ENCODE measurements at regions not wholly inside any gene's neighbourhood (a gene's known extent, or its start where the extent isn't known, plus 50 kb on each side); places are given as distances from the start of the nearest gene placed in this dataset.

DNA sequence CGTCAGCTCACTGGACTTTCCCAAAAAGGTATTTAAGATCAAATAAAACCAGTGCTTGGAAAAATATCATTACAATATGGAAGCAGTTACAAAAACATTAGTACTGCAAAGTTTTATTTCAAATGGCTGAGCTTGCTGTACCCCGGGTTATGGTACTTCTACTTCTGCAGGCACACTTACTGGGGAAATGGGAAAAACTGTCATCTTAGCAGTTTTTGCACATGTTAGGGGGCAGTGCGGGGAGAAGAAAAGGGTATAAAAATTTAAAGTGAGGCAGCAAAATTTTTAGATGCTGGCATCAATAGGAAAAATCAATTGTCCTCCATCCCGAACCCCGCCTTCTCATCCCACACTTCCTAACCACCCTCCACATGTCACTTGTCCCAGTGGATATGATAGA is 133.4 kb downstream of the ATG4C start:
- DNase-seq, result no peak
- Mint-ChIP-seq H3K27me3 (peaks cover 6% of the 10 kb centered on the region), H3K27ac (no peak overlapping the region), H3K4me3 (no peak overlapping the region), H3K4me1 (ENCODE audit: low read depth) (no peaks in the 10 kb centered on the region), H3K36me3 (no peaks in the 10 kb centered on the region), H3K9me3 (no peaks in the 10 kb centered on the region)
- intact Hi-C loops (cut with micrococcal nuclease), result no loop called here
- ChIA-PET POLR2A (no interaction called here), CTCF (no interaction called here)

DNA sequence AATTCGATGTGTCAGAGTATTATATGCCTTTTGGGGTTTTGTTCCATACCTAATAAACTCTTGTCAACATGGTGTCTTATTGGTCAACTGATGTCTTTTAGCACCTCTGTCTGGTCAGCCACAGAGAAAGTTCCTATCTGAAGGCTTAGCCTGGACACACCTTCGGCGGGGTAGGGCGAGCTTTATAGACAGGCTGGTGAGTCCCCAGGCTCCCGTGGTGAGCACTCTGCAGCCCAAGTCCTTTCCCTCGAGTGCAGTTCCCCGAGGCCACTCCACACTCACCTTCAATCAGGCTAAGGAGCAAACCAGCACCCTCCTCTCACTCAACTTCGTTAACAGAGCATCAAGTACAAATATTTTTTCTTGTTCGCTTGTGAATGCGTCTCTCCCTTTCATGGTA is 133.9 kb downstream of the ATG4C start:
- H3K36me3 Mint-ChIP-seq, result no peaks in the 10 kb centered on the region
- no peak overlapping the region for H3K4me3 Mint-ChIP-seq
- no peaks in the 10 kb centered on the region for H3K4me1 Mint-ChIP-seq (ENCODE audit: low read depth)
- DNase-seq, result no peak
- ChIA-PET POLR2A (no interaction called here), CTCF (no interaction called here)
- intact Hi-C loops (cut with micrococcal nuclease), result no loop called here
- H3K27ac Mint-ChIP-seq, result no peak overlapping the region
- H3K27me3 Mint-ChIP-seq, result peaks cover 7% of the 10 kb centered on the region
- peaks cover under 1% of the 10 kb centered on the region for H3K9me3 Mint-ChIP-seq

DNA sequence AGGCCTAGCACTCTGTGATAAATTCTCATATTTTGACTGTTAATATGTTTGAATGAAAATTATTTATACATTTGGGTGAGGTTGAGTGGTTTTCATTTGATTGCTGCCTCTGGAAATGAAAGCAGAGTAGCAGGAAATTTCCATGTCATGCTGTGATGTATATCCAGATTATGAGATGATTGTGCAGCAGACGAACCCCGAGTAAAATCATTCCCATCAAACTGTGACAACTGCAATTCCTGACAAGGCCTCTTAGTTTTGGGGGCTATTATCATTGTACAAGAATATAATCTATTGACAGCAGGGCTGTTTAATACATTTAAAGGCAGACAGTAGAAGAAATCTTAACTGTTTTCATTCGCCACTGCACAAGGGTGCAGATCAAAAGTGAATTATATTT is 134.8 kb downstream of the ATG4C start:
- POLR2A ChIA-PET, result no interaction called here
- H3K4me3 Mint-ChIP-seq, result no peak overlapping the region

DNA sequence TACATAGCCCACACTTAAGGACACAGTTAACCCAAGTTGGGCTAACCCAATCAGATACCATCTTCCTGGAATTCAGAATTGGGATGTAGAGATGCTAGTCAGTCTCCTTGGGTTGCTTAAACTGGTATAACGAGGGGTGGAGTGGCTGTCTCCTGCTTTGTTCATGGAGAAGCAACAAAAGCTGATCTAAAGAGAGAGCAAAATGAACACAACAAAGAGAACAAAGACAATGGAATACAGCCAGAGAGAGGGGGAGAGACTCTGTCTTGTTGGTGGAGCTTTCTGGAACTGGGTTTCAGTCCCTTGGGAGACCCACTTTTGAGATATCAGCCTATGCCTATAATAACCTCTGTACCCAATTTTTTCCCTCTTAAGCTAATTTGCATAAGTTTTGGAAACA is 138.1 kb downstream of the ATG4C start:
- Mint-ChIP-seq H3K27me3 (peaks cover 13% of the 10 kb centered on the region), H3K36me3 (no peaks in the 10 kb centered on the region), H3K9me3 (peaks cover 4% of the 10 kb centered on the region), H3K4me1 (ENCODE audit: low read depth) (no peaks in the 10 kb centered on the region), H3K4me3 (no peak overlapping the region), H3K27ac (no peak overlapping the region)
- POLR2A ChIA-PET, result no interaction called here
- no peak for DNase-seq
- intact Hi-C loops (cut with micrococcal nuclease), result no loop called here
- CTCF ChIA-PET, result no interaction called here

More for the DNA sequence above, 134.8 kb downstream of the ATG4C start:
- no peaks in the 10 kb centered on the region for H3K36me3 Mint-ChIP-seq
- peaks cover 11% of the 10 kb centered on the region for H3K27me3 Mint-ChIP-seq
- H3K4me1 Mint-ChIP-seq (ENCODE audit: low read depth), result no peaks in the 10 kb centered on the region
- H3K9me3 Mint-ChIP-seq, result peaks cover 4% of the 10 kb centered on the region
- DNase-seq, result no peak
- H3K27ac Mint-ChIP-seq, result no peak overlapping the region
- CTCF ChIA-PET, result no interaction called here
- intact Hi-C loops (cut with micrococcal nuclease), result no loop called here

DNA sequence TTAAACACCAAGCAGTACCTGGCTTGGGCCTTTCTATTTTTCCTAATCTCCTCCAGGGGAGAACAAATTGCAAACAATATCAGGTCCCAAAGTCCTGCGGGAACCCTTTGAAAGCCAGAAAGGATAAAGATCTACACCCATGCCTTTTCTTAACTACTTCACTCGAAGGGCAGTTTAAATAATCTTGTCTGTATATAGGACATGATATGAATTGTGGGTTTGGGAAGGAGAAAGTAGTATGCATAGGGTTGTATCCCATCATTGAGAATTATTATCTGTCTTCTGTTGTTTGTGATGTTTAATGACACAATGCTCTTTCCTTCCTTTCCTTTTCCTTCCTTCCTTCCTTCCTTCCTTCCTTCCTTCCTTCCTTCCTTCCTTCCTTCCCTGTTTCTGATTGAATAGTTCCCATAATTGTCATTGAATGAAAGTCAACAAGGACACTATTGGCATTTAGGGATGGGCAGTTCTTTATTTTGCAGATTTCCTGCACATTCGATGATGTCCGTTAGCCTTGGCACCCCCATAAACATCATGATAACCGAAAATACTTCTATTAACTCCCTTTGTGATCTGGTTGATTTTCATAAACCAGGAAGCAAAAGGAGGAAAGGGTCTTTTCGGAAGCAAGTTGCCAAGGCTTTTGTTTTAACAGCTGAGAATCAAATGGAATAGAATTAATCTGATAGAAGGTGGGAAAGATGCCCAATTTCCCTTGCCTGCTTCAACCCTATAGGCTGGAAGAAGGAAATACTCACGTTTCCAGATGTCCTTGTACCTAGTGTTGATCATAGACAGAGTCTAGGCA is 141.3 kb downstream of the ATG4C start:
- DNase-seq, result no peak
- Mint-ChIP-seq H3K9me3 (peaks cover 4% of the 10 kb centered on the region), H3K27ac (no peak overlapping the region), H3K27me3 (peaks cover 13% of the 10 kb centered on the region), H3K4me3 (no peak overlapping the region), H3K4me1 (ENCODE audit: low read depth) (no peaks in the 10 kb centered on the region), H3K36me3 (no peaks in the 10 kb centered on the region)
- intact Hi-C loops (cut with micrococcal nuclease), result no loop called here
- CTCF ChIA-PET, result no interaction called here
- POLR2A ChIA-PET, result no interaction called here

DNA sequence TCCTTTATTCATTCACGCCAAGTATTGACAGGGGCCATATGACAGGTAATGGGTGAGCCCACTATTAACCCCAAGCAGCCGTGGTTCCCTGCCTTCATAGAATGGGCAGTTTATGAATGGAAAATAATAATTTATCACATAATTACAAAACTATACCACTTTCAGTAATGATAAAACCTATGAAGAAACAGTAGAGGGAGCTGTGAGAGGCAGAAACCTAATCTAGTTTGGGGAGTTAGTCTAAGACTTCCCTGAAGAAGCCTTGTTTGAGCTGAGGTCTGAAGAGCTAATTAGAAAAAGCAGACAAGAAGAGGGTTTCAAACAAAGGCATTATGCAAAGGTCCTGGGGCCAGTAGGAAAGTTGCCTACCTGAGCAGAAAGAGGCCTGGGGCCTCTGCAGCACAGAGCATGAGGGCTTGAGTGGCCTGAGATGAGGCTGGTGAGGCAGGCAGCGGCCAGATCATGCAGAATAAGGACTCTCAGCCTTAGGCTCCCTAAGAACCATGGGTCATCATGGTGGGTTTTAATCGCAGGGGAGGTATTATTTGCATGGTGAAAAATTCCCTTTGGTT is 142.8 kb downstream of the ATG4C start:
- intact Hi-C loops (cut with micrococcal nuclease), result no loop called here
- no peak for DNase-seq
- ChIA-PET CTCF (interaction anchor here (0.9 kb wide), 1 partner anchor 85 kb away, joined by 3 read pairs; no protein-coding TSS in a partner anchor), POLR2A (no interaction called here)
- Mint-ChIP-seq H3K4me1 (ENCODE audit: low read depth) (no peaks in the 10 kb centered on the region), H3K4me3 (no peak overlapping the region), H3K27ac (no peak overlapping the region), H3K9me3 (peaks cover 4% of the 10 kb centered on the region), H3K27me3 (peaks cover 13% of the 10 kb centered on the region), H3K36me3 (no peaks in the 10 kb centered on the region)

DNA sequence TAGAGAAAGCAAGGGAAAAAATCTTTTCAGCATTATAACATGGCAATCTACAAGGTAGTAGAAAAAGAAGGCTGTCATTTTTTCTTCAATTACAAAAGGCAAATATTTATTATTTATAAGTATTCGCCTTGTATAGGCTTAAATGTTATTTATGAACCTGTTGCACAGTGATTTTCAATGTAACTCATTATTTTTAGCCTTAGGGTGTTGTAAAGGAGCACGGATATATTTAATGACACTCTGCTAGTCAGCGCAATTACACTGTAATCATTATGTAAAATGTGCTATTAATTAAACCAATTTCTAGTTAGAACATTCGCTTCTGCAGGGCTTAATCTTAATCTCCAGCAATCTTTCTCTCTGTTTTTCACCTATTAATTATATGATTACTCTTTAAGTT is 145.0 kb downstream of the ATG4C start:
- no peaks in the 10 kb centered on the region for H3K9me3 Mint-ChIP-seq
- no peaks in the 10 kb centered on the region for H3K4me1 Mint-ChIP-seq (ENCODE audit: low read depth)
- H3K27ac Mint-ChIP-seq, result no peak overlapping the region
- no peak overlapping the region for H3K4me3 Mint-ChIP-seq
- intact Hi-C loops (cut with micrococcal nuclease), result no loop called here
- DNase-seq, result no peak
- CTCF ChIA-PET, result no interaction called here
- H3K27me3 Mint-ChIP-seq, result peaks cover 7% of the 10 kb centered on the region
- H3K36me3 Mint-ChIP-seq, result no peaks in the 10 kb centered on the region
- POLR2A ChIA-PET, result no interaction called here

DNA sequence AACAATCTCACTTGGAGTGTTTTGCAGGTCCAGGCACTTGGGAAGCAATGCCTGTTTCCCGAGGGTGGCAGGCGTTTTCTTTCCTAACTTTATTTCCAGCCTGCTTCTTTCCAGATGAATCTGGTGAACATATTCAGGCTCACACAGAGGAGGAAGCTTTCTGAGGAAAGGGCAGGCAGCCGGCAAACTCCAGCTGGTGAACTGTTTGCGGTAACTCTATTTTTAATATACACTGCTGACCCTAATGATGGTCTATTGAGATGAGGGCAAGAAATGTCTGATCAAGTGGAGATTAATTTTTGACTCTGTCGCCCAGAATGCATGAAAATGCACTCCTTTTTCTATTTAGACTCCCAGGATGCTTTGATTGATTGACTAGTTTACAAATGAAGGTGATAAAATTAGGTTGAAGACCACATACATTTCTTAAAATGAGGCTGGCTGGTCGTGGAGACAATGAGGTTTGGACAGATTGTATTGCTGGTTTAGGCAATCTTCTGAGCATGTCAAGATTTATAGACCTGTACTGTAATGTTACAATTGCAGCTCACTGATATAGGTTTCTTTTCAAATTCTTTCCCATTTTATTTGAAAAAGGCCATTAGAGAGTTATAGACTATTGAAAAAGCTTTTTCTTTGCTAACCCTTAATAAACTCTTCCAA is 153.8 kb downstream of the ATG4C start:
- Mint-ChIP-seq H3K27ac (no peak overlapping the region), H3K4me1 (ENCODE audit: low read depth) (no peaks in the 10 kb centered on the region), H3K4me3 (no peak overlapping the region), H3K36me3 (no peaks in the 10 kb centered on the region), H3K27me3 (peaks cover 2% of the 10 kb centered on the region), H3K9me3 (no peaks in the 10 kb centered on the region)
- ChIA-PET POLR2A (no interaction called here), CTCF (no interaction called here)
- no peak for DNase-seq
- intact Hi-C loops (cut with micrococcal nuclease), result no loop called here

DNA sequence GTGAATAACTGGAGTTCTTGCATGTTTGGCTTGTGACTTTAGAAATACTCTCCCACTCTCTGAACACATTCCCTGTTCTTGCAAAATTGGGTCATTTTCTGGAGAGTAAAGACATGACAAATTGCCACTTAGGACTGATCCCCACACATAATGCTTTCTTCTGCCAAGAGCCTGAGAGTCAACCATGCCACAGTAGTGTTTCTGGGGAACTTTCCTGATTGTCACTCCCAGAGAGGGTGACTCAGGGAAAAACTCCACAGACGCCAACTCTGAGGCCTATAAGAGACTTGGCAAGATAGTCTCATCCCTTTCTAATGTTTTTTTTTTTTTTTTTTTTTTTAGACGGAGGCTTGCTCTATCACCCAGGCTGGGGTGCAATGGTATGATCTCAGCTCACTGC is 157.8 kb downstream of the ATG4C start:
- no peaks in the 10 kb centered on the region for H3K4me1 Mint-ChIP-seq (ENCODE audit: low read depth)
- H3K27me3 Mint-ChIP-seq, result peaks cover 12% of the 10 kb centered on the region
- H3K36me3 Mint-ChIP-seq, result no peaks in the 10 kb centered on the region
- H3K9me3 Mint-ChIP-seq, result no peaks in the 10 kb centered on the region
- H3K27ac Mint-ChIP-seq, result no peak overlapping the region
- POLR2A ChIA-PET, result no interaction called here
- CTCF ChIA-PET, result no interaction called here
- no peak overlapping the region for H3K4me3 Mint-ChIP-seq
- DNase-seq, result no peak
- intact Hi-C loops (cut with micrococcal nuclease), result no loop called here

DNA sequence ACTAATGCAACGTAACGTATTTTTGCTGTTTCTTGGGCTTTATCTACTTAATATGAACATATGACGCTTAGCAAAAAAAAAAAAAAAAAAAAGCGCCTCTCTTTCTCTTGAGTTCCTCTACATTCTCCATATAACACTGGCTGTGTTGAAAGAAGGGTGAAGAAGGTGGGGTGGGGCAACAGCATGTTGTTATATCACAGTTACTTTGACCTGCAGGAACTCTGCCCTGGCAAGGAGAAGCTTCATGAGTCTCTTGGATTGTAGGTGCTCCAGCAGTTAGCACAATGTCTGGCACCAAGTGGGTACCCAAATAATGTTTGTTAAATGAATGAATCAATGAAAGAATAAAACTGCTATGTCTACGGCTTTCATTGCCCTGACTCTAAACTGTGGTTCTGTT is 162.6 kb downstream of the ATG4C start:
- H3K27ac Mint-ChIP-seq, result no peak overlapping the region

DNA sequence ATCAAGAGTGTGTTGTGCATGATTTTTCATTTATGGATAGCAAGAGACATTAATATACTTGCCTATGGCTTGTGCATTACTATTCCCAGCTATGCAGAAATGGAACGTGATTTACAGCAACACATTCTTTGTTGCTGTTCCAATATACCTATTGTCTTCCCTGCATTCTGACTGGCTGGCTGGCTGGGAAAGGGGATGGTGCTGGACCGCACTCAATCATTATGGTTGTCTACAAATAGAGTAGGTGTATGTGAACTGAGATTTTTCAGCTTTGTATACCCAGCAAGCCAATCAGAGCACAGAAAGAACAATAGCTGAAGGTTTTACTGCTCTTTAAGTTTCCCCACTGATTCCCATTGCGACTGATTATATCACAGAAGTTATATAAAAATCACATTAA is 167.5 kb downstream of the ATG4C start:
- no peak for DNase-seq
- H3K4me1 Mint-ChIP-seq (ENCODE audit: low read depth), result no peaks in the 10 kb centered on the region
- no peaks in the 10 kb centered on the region for H3K9me3 Mint-ChIP-seq
- no peak overlapping the region for H3K4me3 Mint-ChIP-seq
- CTCF ChIA-PET, result interaction anchor here (0.8 kb wide), 1 partner anchor 110 kb away, joined by 3 read pairs; no protein-coding TSS in a partner anchor
- no peak overlapping the region for H3K27ac Mint-ChIP-seq
- POLR2A ChIA-PET, result no interaction called here
- peaks cover 13% of the 10 kb centered on the region for H3K27me3 Mint-ChIP-seq
- H3K36me3 Mint-ChIP-seq, result no peaks in the 10 kb centered on the region
- intact Hi-C loops (cut with micrococcal nuclease), result no loop called here

More for the DNA sequence above, 162.6 kb downstream of the ATG4C start:
- Mint-ChIP-seq H3K4me1 (ENCODE audit: low read depth) (no peaks in the 10 kb centered on the region), H3K27me3 (peaks cover 12% of the 10 kb centered on the region), H3K36me3 (no peaks in the 10 kb centered on the region), H3K9me3 (no peaks in the 10 kb centered on the region), H3K4me3 (no peak overlapping the region)
- POLR2A ChIA-PET, result no interaction called here
- no peak for DNase-seq
- intact Hi-C loops (cut with micrococcal nuclease), result no loop called here
- CTCF ChIA-PET, result no interaction called here

DNA sequence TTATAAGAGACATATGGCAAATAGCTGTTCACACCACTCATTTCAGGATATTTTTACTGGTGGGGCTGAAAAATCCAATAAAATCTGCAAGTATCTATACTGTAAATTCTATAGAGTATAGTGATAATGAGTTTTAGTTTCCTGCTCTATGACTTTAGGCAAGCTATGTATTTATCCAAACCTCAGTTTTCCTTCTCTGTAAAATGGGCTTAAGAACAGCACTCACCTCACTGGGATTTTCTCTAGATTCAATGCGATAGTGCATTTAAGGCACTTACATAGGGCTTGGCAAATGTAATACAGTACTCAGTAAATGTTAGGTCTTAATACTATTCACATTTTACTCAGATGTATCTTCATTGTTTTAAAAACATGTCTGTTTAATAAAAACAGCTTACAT is 168.7 kb downstream of the ATG4C start:
- intact Hi-C loops (cut with micrococcal nuclease), result no loop called here

DNA sequence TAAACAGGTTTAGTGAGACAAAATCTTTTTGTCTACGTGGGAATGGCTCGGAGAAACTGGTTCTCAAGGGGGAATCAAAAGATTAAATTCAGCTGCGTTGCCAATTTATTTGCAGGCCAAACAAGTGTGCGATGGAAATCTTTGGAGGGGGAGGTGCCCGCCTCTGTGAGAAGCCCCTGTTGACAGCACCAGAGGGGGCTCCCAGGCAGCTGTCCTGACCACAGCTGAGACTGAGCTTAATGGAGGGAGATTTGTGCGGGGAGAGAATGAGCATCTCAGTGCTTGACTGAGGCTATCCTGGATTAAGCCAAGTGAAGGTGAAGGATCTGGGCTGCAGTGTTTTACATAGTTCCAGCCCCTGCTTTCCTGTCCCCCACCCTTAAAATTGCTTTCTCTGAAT is 169.7 kb downstream of the ATG4C start:
- H3K4me3 Mint-ChIP-seq, result no peak overlapping the region
- CTCF ChIA-PET, result no interaction called here
- intact Hi-C loops (cut with micrococcal nuclease), result no loop called here

More for the DNA sequence above, 168.7 kb downstream of the ATG4C start:
- no peak for DNase-seq
- POLR2A ChIA-PET, result no interaction called here
- no peaks in the 10 kb centered on the region for H3K9me3 Mint-ChIP-seq
- H3K36me3 Mint-ChIP-seq, result no peaks in the 10 kb centered on the region
- H3K27ac Mint-ChIP-seq, result no peak overlapping the region
- H3K4me1 Mint-ChIP-seq (ENCODE audit: low read depth), result no peaks in the 10 kb centered on the region
- no peak overlapping the region for H3K4me3 Mint-ChIP-seq
- peaks cover 15% of the 10 kb centered on the region for H3K27me3 Mint-ChIP-seq
- CTCF ChIA-PET, result no interaction called here

More for the DNA sequence above, 169.7 kb downstream of the ATG4C start:
- no peak for DNase-seq
- Mint-ChIP-seq H3K27me3 (peaks cover 15% of the 10 kb centered on the region), H3K4me1 (ENCODE audit: low read depth) (no peaks in the 10 kb centered on the region), H3K9me3 (no peaks in the 10 kb centered on the region), H3K27ac (no peak overlapping the region), H3K36me3 (no peaks in the 10 kb centered on the region)
- POLR2A ChIA-PET, result no interaction called here

All from activated CD4-positive, alpha-beta memory T cell treated with anti-CD3 and anti-CD28 coated beads for 36 hours (primary cell).